Neural progenitor cell (in vitro differentiated cells): ENCODE measurements at regions not wholly inside any gene's neighbourhood (a gene's known extent, or its start where the extent isn't known, plus 50 kb on each side); places are given as distances from the start of the nearest gene placed in this dataset.

ENCODE experiments used
- DNase-seq: peaks from one replicate; pipeline ENCODE4 v3.0.0-alpha.2; 2016; ENCODE audit warnings: low spot score
- H2AFZ ChIP-seq: fragments of 200-600 bp; sonication (generic); replicated peaks from 2 replicates; pipeline ENCODE4 v1.6.1; 2016; ENCODE audit warnings: antibody characterized with exemption
- H3F3A ChIP-seq: fragments of 200-600 bp; sonication (generic); 2 replicates; pipeline ENCODE4 v1.6.1; 2016; ENCODE audit warnings: antibody characterized with exemption, low read depth
- H3K27ac ChIP-seq: fragments of 200-600 bp; sonication (generic); 2 replicates; pipeline ENCODE4 v1.5.1; 2016; ENCODE audit warnings: mild to moderate bottlenecking
- H3K27me3 ChIP-seq: fragments of 200-600 bp; sonication (generic); 2 replicates; pipeline ENCODE4 v1.6.1; 2016; ENCODE audit warnings: mild to moderate bottlenecking, moderate library complexity
- H3K36me3 ChIP-seq: fragments of 200-600 bp; sonication (generic); 2 replicates; pipeline ENCODE4 v1.5.1; 2016
- H3K4me1 ChIP-seq: fragments of 200-600 bp; sonication (generic); 2 replicates; pipeline ENCODE4 v1.6.1; 2016; ENCODE audit warnings: mixed run types
- H3K4me2 ChIP-seq: fragments of 200-600 bp; sonication (generic); 2 replicates; pipeline ENCODE4 v1.6.1; 2016
- H3K4me3 ChIP-seq: fragments of 200-600 bp; sonication (generic); 2 replicates; pipeline ENCODE4 v1.5.1; 2016
- H3K79me2 ChIP-seq: fragments of 200-600 bp; sonication (generic); 2 replicates; pipeline ENCODE4 v1.6.1; 2016; ENCODE audit warnings: low read depth
- H3K9ac ChIP-seq: fragments of 200-600 bp; sonication (generic); 2 replicates; pipeline ENCODE4 v1.6.1; 2016
- H3K9me3 ChIP-seq: fragments of 200-600 bp; sonication (generic); 2 replicates; pipeline ENCODE4 v1.5.1; 2016; ENCODE audit warnings: low read depth
- H4K20me1 ChIP-seq: fragments of 200-600 bp; sonication (generic); 2 replicates; pipeline ENCODE4 v1.6.1; 2016; ENCODE audit warnings: low read depth
- H3K27ac Mint-ChIP-seq: 3 replicates; pipeline ENCODE4 v1.8.0; 2021; ENCODE audit warnings: mixed read lengths
- H3K27me3 Mint-ChIP-seq: 2 replicates; pipeline ENCODE4 v1.8.0; 2022; ENCODE audit warnings: low read depth, mild to moderate bottlenecking, inconsistent platforms, moderate library complexity, mixed read lengths; ENCODE audit not compliant: insufficient read depth
- H3K36me3 Mint-ChIP-seq: 3 replicates; pipeline ENCODE4 v1.8.0; 2021; ENCODE audit warnings: mixed read lengths
- H3K4me1 Mint-ChIP-seq: 3 replicates; pipeline ENCODE4 v1.8.0; 2021; ENCODE audit warnings: mixed read lengths
- H3K4me3 Mint-ChIP-seq: 3 replicates; pipeline ENCODE4 v1.8.0; 2021; ENCODE audit warnings: mild to moderate bottlenecking, moderate library complexity, mixed read lengths
- H3K9me3 Mint-ChIP-seq: 3 replicates; pipeline ENCODE4 v1.8.0; 2020; ENCODE audit warnings: mixed read lengths
- CTCF ChIP-seq: fragments of 200-600 bp; sonication (generic); IDR thresholded peaks from 2 replicates; pipeline ENCODE4 v1.5.1; 2017; ENCODE audit warnings: antibody characterized with exemption, mild to moderate bottlenecking
- EZH2 ChIP-seq: fragments of 200-600 bp; sonication (generic); IDR thresholded peaks from 2 replicates; pipeline ENCODE4 v1.6.1; 2017; ENCODE audit warnings: antibody characterized with exemption, mild to moderate bottlenecking, moderate library complexity
- EZH2phosphoT487 ChIP-seq: fragments of 200-600 bp; sonication (generic); IDR thresholded peaks from 2 replicates; pipeline ENCODE4 v1.6.1; 2017; ENCODE audit warnings: antibody characterized with exemption

GRCh38 chr6:168153553-168153952 is 74.5 kb upstream of the FRMD1 start:
- Histone ChIP-seq H3F3A (peaks cover 4% of the 10 kb centered on the region), H3K4me3 (no peak overlapping the region), H3K27me3 (peaks cover 1% of the 10 kb centered on the region), H3K36me3 (no peaks in the 10 kb centered on the region), H3K27ac (no peak overlapping the region), H3K4me2 (no peak overlapping the region), H3K79me2 (no peaks in the 10 kb centered on the region), H3K9ac (no peak overlapping the region), H3K4me1 (peaks cover 18% of the 10 kb centered on the region), H2AFZ (no peak overlapping the region), H4K20me1 (no peaks in the 10 kb centered on the region), H3K9me3 (no peaks in the 10 kb centered on the region)
- H3K4me1 Mint-ChIP-seq: peaks cover 55% of the 10 kb centered on the region
- peak; percentile 35 for DNase-seq
- no peaks in the 10 kb centered on the region for H3K36me3 Mint-ChIP-seq
- no peak overlapping the region for H3K27ac Mint-ChIP-seq
- TF ChIP-seq CTCF: no peak
- TF ChIP-seq EZH2phosphoT487: no peak
- no peak for TF ChIP-seq EZH2
- peaks cover 14% of the 10 kb centered on the region for H3K27me3 Mint-ChIP-seq
- H3K9me3 Mint-ChIP-seq: no peaks in the 10 kb centered on the region
- H3K4me3 Mint-ChIP-seq: no peak overlapping the region

GRCh38 chr6:168152980-168153379 is 74.0 kb upstream of the FRMD1 start:
- Mint-ChIP-seq H3K27me3 (peaks cover 14% of the 10 kb centered on the region), H3K4me3 (no peak overlapping the region), H3K9me3 (no peaks in the 10 kb centered on the region), H3K4me1 (peaks cover 49% of the 10 kb centered on the region), H3K27ac (peak overlapping the region; percentile 7), H3K36me3 (no peaks in the 10 kb centered on the region)
- no peak for DNase-seq
- no peaks in the 10 kb centered on the region for H3K36me3 ChIP-seq
- peaks cover 4% of the 10 kb centered on the region for H3F3A ChIP-seq
- peaks cover 13% of the 10 kb centered on the region for H3K4me1 ChIP-seq
- H4K20me1 ChIP-seq: no peaks in the 10 kb centered on the region
- no peaks in the 10 kb centered on the region for H3K9me3 ChIP-seq
- H3K27ac ChIP-seq: no peak overlapping the region
- no peak overlapping the region for H3K4me3 ChIP-seq
- no peak overlapping the region for H3K9ac ChIP-seq
- TF ChIP-seq EZH2 (no peak), CTCF (no peak), EZH2phosphoT487 (no peak)
- no peaks in the 10 kb centered on the region for H3K79me2 ChIP-seq
- no peak overlapping the region for H3K4me2 ChIP-seq
- no peak overlapping the region for H2AFZ ChIP-seq
- no peaks in the 10 kb centered on the region for H3K27me3 ChIP-seq

GRCh38 chr6:168152306-168152963 is 73.4 kb upstream of the FRMD1 start:
- Mint-ChIP-seq H3K36me3 (no peaks in the 10 kb centered on the region), H3K4me1 (peaks cover 46% of the 10 kb centered on the region), H3K27me3 (peaks cover 13% of the 10 kb centered on the region), H3K4me3 (no peak overlapping the region), H3K9me3 (no peaks in the 10 kb centered on the region), H3K27ac (peak overlapping the region; percentile 7)
- peaks cover 1% of the 10 kb centered on the region for H3F3A ChIP-seq
- H3K4me3 ChIP-seq: no peak overlapping the region
- no peaks in the 10 kb centered on the region for H4K20me1 ChIP-seq
- no peaks in the 10 kb centered on the region for H3K36me3 ChIP-seq
- peaks cover 7% of the 10 kb centered on the region for H3K4me1 ChIP-seq
- TF ChIP-seq EZH2phosphoT487 (no peak), EZH2 (no peak), CTCF (no peak)
- DNase-seq: no peak
- H2AFZ ChIP-seq: no peak overlapping the region
- H3K27me3 ChIP-seq: no peaks in the 10 kb centered on the region
- H3K4me2 ChIP-seq: no peak overlapping the region
- no peak overlapping the region for H3K9ac ChIP-seq
- H3K79me2 ChIP-seq: no peaks in the 10 kb centered on the region
- H3K9me3 ChIP-seq: no peaks in the 10 kb centered on the region
- no peak overlapping the region for H3K27ac ChIP-seq
